Right atrium auricular region (tissue), 2 donors: ENCODE measurements at regions not wholly inside any gene's neighbourhood (a gene's known extent, or its start where the extent isn't known, plus 50 kb on each side); places are given as distances from the start of the nearest gene placed in this dataset.

Experiments used
- DNase-seq: peaks from one replicate; pipeline ENCODE4 v3.0.0-alpha.2; 2019; ENCODE audit warnings: low spot score
- H3K27ac ChIP-seq, 2 donors: fragments of 200-600 bp; sonication (generic); 1 replicate in 1 of 2; 2 replicates in 1 of 2; pipeline ENCODE4 v1.5.1; 2016 to 2019
- H3K27me3 ChIP-seq, 2 donors: fragments of 200-600 bp; sonication (generic); one replicate each; pipeline versions ENCODE4 v1.5.1 to v1.6.0; 2017 to 2019
- H3K36me3 ChIP-seq: fragments of 200-600 bp; sonication (generic); one replicate; pipeline ENCODE4 v1.5.1; 2016
- H3K4me1 ChIP-seq, 2 donors: fragments of 200-600 bp; sonication (generic); one replicate each; pipeline versions ENCODE4 v1.5.1 to v1.6.0; 2017 to 2019
- H3K4me3 ChIP-seq, 2 donors: fragments of 200-600 bp; sonication (generic); 1 replicate in 1 of 2; 2 replicates in 1 of 2; pipeline ENCODE4 v1.5.1; 2017 to 2019; ENCODE audit warnings: mild to moderate bottlenecking in 1 of 2, moderate library complexity in 1 of 2
- H3K9me3 ChIP-seq, 2 donors: fragments of 200-600 bp; sonication (generic); one replicate each; pipeline ENCODE4 v1.5.1; 2019
- CTCF ChIP-seq, 2 donors: fragments of 200-600 bp; sonication (generic); IDR thresholded peaks; one replicate each; pipeline ENCODE4 v1.5.1; 2019; ENCODE audit warnings: antibody characterized with exemption in 2 of 2

GRCh38 chr13:85654227-85654626 lies 145.0 kb downstream of the SLITRK6 start:
- Histone ChIP-seq H3K27ac (no peak overlapping the region), H3K4me1 (no peaks in the 10 kb centered on the region), H3K4me3 (no peak overlapping the region), H3K27me3 (no peaks in the 10 kb centered on the region), H3K9me3 (no peaks in the 10 kb centered on the region), H3K36me3 (no peaks in the 10 kb centered on the region)
- no peak for DNase-seq
- no peak for TF ChIP-seq CTCF (IDR thresholded peaks at IDR 0.05)

- no peaks in the 10 kb centered on the region for H3K9me3 ChIP-seq
- no peak for TF ChIP-seq CTCF (IDR thresholded peaks at IDR 0.05)
- DNase-seq: no peak
- no peak overlapping the region for H3K4me3 ChIP-seq
- no peaks in the 10 kb centered on the region for H3K36me3 ChIP-seq
- H3K4me1 ChIP-seq: no peaks in the 10 kb centered on the region
- H3K27me3 ChIP-seq: no peaks in the 10 kb centered on the region
- H3K27ac ChIP-seq: no peak overlapping the region
These were observed 145.5 kb downstream of the SLITRK6 start for GRCh38 chr13:85653681-85654080.

GRCh38 chr13:85652491-85652890 lies 146.7 kb downstream of the SLITRK6 start:
- Histone ChIP-seq H3K27me3 (no peaks in the 10 kb centered on the region), H3K36me3 (no peaks in the 10 kb centered on the region), H3K27ac (no peak overlapping the region), H3K9me3 (no peaks in the 10 kb centered on the region), H3K4me3 (no peak overlapping the region), H3K4me1 (no peaks in the 10 kb centered on the region)
- DNase-seq: no peak
- no peak for TF ChIP-seq CTCF (IDR thresholded peaks at IDR 0.05)

- Histone ChIP-seq H3K27ac (no peak overlapping the region), H3K4me3 (no peak overlapping the region), H3K4me1 (no peaks in the 10 kb centered on the region), H3K36me3 (no peaks in the 10 kb centered on the region), H3K9me3 (no peaks in the 10 kb centered on the region), H3K27me3 (no peaks in the 10 kb centered on the region)
- DNase-seq: no peak
- no peak for TF ChIP-seq CTCF (IDR thresholded peaks at IDR 0.05)
These were observed 147.8 kb downstream of the SLITRK6 start for GRCh38 chr13:85651440-85651839.

GRCh38 chr13:85650613-85651012 lies 148.6 kb downstream of the SLITRK6 start:
- Histone ChIP-seq H3K4me3 (no peak overlapping the region), H3K4me1 (no peaks in the 10 kb centered on the region), H3K27ac (no peak overlapping the region), H3K36me3 (no peaks in the 10 kb centered on the region), H3K9me3 (no peaks in the 10 kb centered on the region), H3K27me3 (no peaks in the 10 kb centered on the region)
- TF ChIP-seq CTCF (IDR thresholded peaks at IDR 0.05): no peak
- DNase-seq: no peak

GRCh38 chr13:85640727-85641126 lies 158.5 kb downstream of the SLITRK6 start:
- no peaks in the 10 kb centered on the region for H3K9me3 ChIP-seq
- TF ChIP-seq CTCF (IDR thresholded peaks at IDR 0.05): no peak
- no peaks in the 10 kb centered on the region for H3K36me3 ChIP-seq

More at GRCh38 chr13:85640727-85641126, 158.5 kb downstream of the SLITRK6 start:
- DNase-seq: no peak
- H3K4me1 ChIP-seq: no peaks in the 10 kb centered on the region
- H3K27ac ChIP-seq: no peak overlapping the region
- no peak overlapping the region for H3K4me3 ChIP-seq
- H3K27me3 ChIP-seq: no peaks in the 10 kb centered on the region
